ENCODE measurements at regions not wholly inside any gene's neighbourhood (a gene's known extent, or its start where the extent isn't known, plus 50 kb on each side); places are given as distances from the start of the nearest gene placed in this dataset.

DNA sequence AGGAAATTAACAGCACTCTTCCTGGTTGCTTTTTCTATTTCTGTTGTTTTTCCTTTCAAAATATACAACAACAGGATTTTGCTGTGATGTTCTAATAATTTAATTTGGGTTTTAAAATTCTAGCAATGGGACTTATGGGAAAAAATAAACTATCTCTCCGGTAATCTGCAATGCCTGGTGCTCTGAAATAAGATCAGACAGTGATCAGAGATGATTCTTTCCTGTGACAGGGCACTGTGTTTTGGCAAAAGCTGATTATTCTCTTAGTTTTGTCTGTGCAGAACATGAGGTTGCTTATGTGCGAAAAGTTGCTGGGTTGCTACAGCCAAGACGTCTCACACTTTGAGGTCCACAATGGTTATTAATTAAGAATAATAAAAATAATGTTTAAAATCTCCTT lies 291.7 kb downstream of the FBXO8 start:
- Histone ChIP-seq H3T11ph (ENCODE audit: low read length) (no peak overlapping the region), H3K27ac (ENCODE audit: insufficient read length, low read depth, low read length) (no peak overlapping the region), H2AK5ac (ENCODE audit: insufficient read length, low read length) (no peak overlapping the region), H3K79me2 (ENCODE audit: insufficient read depth, low read length) (no peaks in the 10 kb centered on the region), H3K9me3 (ENCODE audit: control insufficient read depth, low read depth, low read length) (no peaks in the 10 kb centered on the region), H3K4ac (ENCODE audit: low read depth, low read length) (no peak overlapping the region), H3K56ac (ENCODE audit: insufficient read length, low read depth, low read length) (no peak overlapping the region), H3K79me1 (ENCODE audit: insufficient read depth, low read depth, low read length, poor library complexity, severe bottlenecking) (no peaks in the 10 kb centered on the region), H2BK12ac (ENCODE audit: insufficient read length, low read depth, low read length) (no peak overlapping the region), H2BK5ac (ENCODE audit: insufficient read length, low read length) (no peak overlapping the region), H3K23me2 (ENCODE audit: insufficient read length, low read depth, low read length, poor library complexity, severe bottlenecking) (no peaks in the 10 kb centered on the region), H4K20me1 (ENCODE audit: control insufficient read depth, insufficient read depth, insufficient read length) (no peaks in the 10 kb centered on the region), H3K27me3 (ENCODE audit: insufficient read depth, low read length) (no peaks in the 10 kb centered on the region), H2BK20ac (ENCODE audit: low read depth, low read length, poor library complexity, severe bottlenecking) (no peak overlapping the region), H3K4me2 (ENCODE audit: insufficient read depth, insufficient read length, low read length) (no peak overlapping the region), H3K4me1 (ENCODE audit: insufficient read depth, low read length) (no peaks in the 10 kb centered on the region), H3K9ac (ENCODE audit: extremely low read depth, insufficient read length, low read length) (no peak overlapping the region), H3K14ac (ENCODE audit: insufficient read depth, low read length) (no peak overlapping the region), H2BK15ac (ENCODE audit: low read depth, low read length) (no peak overlapping the region), H4K91ac (ENCODE audit: insufficient read length, low read depth, low read length) (no peak overlapping the region), H2BK120ac (ENCODE audit: low read depth, low read length, poor library complexity, severe bottlenecking) (no peak overlapping the region), H4K8ac (replicated peaks; ENCODE audit: insufficient read length, low read depth, low read length) (no peak overlapping the region), H3K18ac (ENCODE audit: insufficient read length, low read depth, low read length) (no peak overlapping the region), H3K23ac (ENCODE audit: insufficient read length, low read depth, low read length) (no peak overlapping the region), H2AFZ (ENCODE audit: low read length) (no peak overlapping the region), H4K5ac (ENCODE audit: insufficient read length, low read depth, low read length) (no peak overlapping the region)
- no peak for DNase-seq
- no peak overlapping the region for H3K4me3 Mint-ChIP-seq
- WGBS (ENCODE audit: extremely low coverage, insufficient read length, low lambda C conversion rate) = no CpG with 5 or more reads among the region's 3 CpGs
- H3K36me3 Mint-ChIP-seq (ENCODE audit: insufficient read depth in 1 of 3, low read depth in 3 of 3) = no peaks in the 10 kb centered on the region
- no peak for TF ChIP-seq CTCF (conservative IDR thresholded peaks at IDR 0.05)
- 0 out of 4 replicates have a peak, but pooled peaks cover 0 to 3% of the 10 kb centered on the region in 2 experiments for H3K4me1 Mint-ChIP-seq
- H3K27ac Mint-ChIP-seq = no peak overlapping the region
- H3K27me3 Mint-ChIP-seq (ENCODE audit: low read depth) = no peaks in the 10 kb centered on the region
- H3K9me3 Mint-ChIP-seq = no peaks in the 10 kb centered on the region; a peak in 1 of 5 replicates
